ENCODE measurements at regions not wholly inside any gene's neighbourhood (a gene's known extent, or its start where the extent isn't known, plus 50 kb on each side); places are given as distances from the start of the nearest gene placed in this dataset.

DNA sequence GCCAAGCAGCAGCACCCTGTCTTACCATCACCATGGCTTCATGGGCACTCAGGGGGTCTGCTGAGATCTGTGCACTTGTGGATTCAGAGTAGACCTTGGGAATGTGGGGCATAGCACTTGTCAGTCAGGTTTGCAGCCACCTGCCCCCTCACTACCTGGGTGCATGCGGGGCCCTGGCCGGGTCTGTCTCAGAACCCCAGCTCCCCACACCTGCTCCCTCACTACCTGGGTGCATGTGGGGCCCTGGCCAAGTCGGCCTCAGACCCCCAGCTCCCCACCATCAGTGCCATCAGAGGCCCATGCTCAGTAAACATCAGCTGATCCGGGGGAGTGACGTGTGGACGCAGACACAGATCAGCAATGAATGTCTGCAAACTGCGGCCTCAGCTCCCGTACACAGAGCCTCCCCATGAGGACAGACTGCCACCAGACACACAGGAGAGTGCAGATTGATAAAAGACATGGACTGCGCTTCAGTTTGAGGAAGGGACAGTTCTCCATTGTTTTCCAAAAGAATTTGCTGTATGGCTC is 205.1 kb downstream of the GLI2 start:
- no peak for DNase-seq

DNA sequence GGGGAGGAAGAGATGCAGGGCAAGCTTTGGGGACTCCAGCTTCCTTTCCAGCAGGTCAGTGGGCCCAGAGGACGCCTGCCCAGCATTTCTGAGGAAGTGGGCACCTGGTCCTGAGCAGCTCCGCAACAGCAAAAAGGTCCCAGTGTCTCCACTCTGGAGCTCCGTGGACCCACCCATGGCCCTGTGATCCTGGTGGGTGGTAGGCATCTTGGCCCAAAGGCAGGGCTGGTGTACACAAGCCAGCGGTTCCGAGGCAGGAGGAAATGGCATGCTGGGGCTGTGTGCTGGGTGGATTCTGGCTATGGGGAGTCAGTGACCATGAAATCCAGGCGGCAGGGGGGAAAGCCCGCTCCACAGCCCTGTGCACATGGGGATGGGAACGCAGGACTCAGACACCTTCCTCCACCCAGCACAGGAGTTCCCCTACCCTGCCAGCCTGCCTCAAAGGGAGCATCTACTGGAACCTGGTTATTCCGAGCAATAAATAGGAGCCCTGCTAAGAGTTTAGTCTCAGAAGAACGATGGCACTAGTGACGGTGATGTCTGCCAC is 206.0 kb downstream of the GLI2 start:
- DNase-seq = no peak

DNA sequence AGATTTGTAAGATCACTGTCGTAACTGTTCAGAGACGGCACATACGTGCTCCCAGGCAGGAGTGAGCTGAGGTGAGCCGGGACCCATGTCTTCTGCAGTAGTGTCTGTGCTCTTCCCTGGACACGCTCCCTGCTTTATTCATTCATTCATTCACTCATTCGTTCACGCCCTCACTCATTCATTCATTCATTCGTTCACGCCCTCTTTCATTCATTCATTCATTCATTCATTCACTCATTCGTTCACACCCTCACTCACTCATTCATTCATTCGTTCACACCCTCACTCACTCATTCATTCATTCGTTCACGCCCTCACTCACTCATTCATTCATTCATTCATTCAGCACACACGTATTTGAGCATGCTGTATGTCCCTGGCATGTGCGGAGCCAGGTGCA is 207.0 kb downstream of the GLI2 start:
- DNase-seq = no peak

DNA sequence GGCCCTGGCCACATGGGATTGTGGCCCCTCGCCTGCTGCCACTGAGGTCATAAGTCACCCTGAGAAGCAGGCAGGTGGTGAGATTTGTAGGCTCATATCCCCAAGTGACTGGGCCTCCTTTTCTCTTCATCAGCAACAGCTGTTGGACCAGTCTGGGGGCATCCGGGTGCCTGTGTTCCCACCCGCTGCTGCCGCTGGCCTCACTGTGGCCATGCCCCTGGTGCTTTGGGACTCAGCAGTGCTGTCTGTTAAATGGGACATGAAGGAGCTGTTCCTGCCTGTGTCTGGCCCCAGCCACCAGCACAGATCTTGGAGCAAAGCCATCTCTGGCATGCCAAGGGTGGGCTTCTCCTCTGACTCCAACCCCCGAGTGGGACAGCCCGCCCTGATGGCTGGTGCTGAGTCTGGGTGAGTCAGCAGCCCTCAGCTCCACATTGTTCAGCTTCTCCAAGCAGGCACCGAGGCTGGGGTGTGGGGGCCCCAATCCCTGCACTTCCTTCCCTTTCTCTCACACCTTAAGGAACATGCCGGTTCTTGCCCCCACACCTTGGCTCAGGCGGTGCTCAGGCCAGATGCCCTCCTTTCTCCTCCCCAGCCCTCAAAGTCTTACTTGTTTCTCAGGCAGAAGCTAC is 207.9 kb downstream of the GLI2 start:
- no peak for DNase-seq

DNA sequence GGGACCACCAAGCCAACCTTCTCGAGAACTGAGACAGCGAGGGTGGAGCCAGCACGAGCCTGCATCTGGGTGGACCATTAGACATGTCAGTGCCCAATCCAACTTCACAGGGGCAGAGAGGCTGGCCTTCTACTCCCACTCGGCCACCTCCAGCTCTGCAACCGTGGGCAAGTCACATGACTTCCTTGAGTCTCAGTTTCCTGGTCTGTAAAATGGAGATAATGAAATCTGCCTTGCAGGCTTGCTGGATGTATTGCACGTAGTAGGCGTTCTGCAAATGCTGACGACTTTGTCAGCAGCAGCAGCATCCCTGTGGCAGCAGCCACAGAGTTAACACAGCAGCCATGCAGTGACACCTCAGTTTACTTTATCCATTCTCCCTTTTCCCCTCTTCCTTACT is 208.9 kb downstream of the GLI2 start:
- DNase-seq = no peak

DNA sequence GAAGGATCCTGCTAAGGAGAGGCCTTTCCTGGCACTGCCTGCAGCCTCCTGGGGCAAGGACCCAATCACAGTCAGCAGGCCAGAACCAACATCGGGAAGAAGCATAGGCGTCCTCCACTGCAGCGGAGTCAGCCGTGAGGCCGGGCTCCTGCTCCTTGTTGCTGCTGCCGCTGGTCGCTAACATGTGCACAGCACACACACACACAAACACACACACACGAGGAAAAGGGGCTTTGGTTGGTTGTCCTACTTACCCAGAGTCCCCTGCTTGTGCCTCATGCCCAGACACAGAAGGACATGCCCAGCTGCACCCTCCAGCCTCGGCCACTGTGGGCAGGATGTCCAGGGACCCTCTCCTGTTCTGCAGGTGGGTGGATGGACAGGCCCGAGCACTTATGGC is 209.4 kb downstream of the GLI2 start:
- no peak for DNase-seq

DNA sequence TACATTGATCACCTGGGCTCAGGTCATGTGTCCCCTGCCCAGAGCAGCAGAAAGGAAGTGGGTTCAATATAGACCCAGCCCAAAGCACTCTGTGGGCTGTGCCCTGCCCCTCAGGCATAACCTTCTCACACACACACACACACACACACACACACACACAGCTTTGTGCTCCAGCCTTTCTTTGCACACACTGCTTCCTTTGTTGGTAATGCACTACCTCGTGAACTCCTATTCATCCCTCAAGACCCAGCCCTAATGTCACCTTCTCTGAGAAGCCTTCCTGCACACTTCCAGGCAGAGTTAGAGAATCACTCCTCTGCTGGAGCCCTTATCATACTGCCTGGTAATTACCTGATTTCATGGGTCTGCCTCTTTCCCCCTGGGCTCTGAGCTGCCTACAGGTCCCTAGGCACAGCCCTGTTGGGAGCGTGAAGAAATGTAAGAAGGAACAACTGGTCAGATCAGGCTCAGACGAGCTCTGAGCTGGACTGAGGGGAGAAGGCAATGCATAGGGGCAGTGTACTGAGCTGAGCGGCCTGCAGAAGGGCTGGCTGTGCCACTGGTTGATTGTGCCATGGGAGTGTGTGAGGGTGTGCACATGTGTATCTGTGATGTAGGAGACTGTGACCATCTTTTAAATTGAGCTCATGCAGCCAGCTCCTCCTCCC is 210.3 kb downstream of the GLI2 start:
- DNase-seq = no peak

DNA sequence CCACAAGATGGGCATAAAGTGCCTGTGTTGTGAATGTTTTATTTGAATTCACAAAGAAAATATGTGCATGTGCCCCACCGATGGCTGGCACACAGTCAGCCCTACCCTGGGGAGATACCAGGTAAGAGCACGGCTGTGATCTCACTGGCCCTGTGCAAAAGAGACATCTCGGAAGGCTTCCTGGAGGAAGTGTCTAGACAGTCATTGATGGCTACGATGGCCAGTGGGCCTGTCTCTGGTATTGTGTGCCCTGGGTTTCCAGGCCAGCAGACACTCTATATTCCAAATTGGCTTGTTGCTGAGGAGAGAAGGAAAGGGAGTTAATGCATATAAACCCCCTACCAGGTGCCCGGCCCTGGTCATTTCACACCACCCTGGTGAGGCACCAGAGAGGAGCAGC is 211.7 kb downstream of the GLI2 start:
- no peak for DNase-seq

DNA sequence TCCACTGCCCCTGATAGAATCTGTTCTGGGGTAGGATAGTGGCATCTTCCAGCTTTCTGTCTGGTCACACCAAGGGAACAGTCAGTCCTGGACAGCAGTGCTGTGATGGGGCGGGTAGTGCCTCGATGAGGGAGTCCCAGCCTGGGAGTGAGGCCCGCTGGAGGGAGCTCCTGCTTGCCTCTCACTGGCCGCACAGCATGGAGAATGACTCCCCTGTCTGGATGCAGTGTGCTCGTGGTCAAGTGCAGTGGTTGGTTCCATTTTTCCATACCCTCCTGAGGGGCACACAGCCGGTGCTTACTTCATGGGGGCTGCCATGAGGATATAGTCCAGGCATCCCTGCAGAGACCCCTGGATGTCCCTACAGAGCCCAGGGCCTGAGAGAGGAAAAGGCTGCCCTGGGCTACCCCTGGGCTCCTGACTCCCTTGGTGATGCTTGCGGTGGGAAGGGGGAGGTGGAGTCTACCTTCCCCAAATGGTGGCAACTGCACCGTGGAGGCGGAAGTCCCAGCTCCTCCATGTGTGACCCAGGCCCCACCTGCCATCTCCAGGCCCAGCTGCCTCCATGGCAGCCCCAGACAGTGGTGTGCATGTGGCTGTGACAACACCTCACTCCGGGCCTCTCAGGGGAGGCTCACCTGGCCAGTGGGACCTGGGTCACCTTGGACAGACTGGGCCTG is 212.5 kb downstream of the GLI2 start:
- DNase-seq = no peak

DNA sequence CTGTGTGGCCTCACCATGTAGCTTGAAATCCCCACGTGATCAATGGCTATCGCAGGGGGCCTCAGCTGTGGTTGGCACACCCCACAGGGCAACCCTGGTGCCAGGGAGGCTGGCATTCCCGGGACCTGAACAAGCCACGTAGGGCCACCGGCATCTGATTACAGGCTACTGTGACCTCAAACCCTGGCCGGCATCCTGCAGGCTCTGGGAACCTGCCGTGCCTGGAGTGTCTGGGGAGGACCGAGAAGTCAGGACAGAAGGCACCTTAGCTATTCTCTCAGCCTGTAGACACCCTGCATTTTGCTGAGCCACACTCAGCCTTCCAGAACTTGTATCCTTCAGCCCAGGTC is 213.0 kb downstream of the GLI2 start:
- DNase-seq = no peak

DNA sequence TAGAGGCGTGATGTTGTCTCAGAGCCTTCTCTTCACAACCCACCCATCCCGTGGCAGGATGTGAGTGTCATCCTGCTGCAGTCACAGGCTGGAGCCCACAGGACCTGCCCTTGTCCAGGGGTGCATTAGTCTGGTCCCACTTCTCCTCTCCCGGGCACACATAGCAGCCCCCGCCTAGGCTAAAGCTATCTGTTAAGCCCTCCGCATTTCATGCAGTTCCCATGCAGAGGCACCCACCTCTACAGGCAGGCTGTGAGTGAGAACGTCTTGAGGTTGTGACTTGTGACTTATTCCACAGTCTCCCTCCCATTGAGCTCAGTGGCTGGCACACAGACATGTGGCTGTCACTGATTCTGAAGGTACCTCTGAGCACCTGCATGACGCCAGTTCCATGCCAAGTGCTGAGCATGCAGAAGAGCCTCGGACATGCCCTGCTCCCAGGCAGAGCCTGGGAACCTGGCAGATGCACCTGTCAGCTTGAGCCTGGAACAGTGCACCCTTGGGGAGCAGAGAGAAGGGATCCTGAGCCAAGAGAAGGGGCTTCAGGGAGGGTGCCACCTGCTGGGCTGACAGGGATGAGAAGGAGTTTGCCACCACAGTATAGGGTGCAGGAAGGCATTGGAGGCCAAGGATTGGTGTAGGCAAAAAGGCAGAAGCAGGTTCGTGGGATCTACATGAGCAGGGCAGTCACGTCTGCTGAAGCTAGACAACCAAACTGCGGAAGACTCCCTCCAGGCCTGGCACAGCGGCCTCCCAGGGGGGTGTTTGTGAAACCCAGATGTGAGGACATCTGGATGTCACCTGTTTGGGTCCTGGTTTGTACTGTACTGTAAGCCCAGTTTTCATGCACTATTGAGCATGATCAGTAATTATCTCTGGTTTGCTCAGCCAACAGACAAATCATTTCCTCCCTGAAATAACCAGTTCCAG is 213.6 kb downstream of the GLI2 start:
- DNase-seq = no peak

DNA sequence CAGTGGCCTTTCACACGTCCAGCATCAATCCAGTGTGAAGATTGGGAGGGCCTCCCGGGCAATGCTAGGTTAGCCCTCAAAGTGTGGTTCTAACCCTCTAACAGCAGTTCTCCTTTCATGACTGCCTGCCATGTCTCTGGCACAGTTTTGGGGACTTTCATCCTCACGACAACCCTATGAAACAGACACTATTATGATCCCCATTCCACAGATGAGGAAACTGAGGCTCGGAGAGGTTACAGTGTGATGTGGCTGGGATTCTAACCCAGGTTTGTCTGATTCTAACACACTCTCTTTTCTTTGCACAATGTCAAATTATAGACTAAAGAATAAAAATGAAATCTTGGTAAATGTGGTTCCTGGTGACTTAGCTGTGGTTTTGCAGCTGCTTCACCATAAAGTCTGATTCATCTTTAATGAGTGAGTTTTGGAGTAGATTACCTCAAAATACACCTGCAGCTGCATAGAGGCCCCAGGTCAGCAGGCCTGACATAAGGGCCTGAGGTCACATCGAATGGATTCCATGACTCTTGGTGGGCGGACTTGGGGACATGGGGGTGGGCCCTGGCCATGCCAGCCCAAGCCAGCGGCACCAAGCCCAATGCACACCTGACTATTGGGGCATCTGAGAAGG is 214.4 kb downstream of the GLI2 start:
- DNase-seq = no peak

DNA sequence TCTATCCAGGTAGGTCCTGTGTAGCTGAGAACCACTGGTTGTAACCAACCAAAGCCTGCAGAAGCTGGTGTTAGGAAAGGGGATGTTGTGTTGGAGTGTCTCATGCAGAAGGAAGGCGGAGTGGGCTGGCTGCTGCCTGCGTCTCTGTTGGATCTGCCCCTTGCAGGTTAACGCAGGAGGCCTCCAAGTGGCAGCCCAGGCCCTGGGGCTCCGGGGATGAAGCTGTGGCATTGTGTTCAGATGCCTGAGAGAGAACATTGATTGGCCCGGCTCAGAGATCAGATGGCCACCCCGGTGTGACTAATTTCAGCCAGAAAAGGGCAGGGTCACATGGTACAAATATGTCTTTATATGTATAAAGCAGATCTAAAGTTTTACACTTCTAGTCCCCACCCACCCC is 216.0 kb downstream of the GLI2 start:
- DNase-seq = no peak

DNA sequence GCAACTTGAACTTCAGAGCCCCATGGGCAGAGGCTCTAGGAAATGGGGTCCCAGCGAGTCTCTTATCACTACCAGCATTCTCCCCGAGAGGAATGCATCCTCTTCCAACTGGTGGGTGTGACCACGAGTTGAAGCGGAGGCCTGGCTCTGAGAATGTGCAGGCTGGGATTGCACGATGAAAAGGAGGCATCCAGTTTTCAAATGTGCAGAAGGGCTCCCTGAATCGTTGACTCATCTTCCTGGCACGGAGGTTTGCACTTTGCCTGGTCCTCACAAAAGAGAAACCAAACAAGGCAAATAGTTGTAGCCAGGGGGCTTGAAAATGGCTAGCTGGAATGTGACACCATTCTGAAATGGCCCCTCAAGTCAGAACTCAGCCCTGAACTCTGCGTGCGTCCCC is 216.7 kb downstream of the GLI2 start:
- no peak for DNase-seq

DNA sequence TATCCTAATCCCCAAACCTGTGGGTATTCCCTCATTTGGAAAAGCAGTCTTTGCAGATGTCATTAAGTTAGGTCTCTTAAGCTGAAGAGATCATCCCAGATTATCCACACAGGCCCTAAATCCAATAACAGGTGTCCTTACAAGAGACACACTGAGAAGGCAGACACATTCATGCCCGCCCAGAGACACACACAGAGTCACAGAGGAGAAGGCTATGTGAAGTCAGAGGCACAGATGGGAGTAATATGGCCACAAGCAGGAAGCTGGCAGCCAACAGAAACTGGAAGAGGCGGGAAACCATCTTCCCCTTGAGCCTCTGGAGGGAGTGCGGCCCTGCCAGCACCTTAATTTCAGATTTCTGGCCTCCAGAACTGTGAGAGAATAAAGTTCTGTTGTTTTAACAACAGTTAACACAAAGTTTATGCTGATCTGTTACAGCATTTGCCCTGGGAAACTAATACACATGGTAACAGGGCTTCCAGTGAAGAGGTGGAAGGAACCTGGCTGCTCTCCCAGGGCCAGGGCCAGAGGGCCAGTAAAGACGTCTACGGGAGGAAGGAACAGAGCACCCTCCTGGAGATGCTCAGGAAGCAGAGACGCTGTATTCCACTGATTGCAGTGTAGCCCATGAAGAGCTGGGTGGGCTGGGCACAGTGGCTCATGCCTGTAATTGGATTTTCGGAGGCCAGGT is 217.5 kb downstream of the GLI2 start:
- DNase-seq = no peak

DNA sequence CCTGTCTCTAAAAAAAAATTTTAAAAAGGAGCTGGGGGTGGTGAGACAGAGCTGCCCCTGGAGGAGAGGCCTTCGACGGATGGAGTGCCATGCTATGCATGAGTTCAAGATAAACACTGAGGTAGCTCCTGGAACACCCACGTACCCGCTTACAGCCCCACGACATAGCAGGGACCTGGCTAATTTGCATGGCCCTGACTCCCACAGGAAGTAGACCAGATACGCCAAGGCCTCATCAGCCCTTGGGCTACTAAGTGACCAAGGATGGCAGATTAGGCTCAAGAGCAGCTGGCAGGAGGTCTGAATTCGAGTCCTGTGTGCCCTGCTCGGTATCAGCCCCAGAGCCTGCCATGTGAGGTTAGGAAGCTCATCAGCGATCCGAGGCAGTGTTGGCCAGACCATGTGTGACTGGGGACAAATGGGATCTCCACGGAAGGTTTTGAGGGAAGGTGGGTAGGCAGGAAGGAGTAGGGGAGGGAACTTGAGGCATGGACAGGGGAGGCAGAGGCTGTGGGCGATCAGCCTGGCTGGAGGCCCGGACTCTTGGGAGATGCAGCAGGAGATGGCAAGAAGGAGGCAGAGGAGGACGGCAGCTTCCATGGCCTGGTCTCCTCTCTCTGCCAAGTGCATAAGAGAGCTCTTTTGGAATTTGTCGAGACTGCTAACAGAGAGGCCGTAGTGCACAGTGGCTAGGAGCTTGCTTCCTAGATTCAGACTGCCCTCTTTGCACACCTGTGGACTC is 218.3 kb downstream of the GLI2 start:
- DNase-seq = no peak

DNA sequence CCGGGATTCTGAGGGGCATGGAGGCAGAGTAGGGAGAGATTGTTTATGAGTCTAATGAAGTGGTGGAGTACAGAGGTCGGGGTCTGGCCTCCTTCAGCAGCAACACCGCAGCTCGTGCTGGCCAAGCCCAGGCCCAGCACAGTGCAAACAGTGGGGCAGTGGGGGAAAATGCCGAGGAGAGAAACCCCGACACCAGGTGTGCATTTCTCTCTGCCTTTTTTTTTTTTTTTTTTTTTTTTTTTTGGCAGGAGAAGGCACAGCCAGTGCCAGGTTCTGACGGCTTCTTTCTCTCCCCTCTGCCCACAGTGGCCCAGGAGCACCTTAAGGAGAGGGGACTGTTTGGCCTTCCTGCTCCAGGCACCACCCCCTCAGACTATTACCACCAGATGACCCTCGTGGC is 219.3 kb downstream of the GLI2 start:
- DNase-seq = no peak

DNA sequence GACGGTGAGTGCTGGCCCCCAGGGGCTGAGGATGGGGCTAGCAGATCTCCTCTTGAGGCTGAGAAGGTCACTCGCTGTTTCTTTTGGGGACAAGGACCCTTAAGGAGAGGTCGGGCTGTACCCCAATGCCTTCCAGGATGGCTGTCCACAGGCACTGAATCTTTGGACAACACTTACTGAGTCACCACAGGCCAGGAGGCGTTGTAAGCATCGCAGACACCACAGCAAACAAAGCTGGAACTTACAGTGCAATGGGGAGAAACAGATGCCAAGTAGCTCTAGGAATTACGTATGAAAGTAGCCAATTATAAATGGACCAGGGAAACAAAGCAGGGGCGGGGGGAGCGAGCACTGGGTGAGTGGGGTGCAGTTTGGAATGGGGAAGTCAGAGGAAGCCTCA is 219.8 kb downstream of the GLI2 start:
- no peak for DNase-seq

DNA sequence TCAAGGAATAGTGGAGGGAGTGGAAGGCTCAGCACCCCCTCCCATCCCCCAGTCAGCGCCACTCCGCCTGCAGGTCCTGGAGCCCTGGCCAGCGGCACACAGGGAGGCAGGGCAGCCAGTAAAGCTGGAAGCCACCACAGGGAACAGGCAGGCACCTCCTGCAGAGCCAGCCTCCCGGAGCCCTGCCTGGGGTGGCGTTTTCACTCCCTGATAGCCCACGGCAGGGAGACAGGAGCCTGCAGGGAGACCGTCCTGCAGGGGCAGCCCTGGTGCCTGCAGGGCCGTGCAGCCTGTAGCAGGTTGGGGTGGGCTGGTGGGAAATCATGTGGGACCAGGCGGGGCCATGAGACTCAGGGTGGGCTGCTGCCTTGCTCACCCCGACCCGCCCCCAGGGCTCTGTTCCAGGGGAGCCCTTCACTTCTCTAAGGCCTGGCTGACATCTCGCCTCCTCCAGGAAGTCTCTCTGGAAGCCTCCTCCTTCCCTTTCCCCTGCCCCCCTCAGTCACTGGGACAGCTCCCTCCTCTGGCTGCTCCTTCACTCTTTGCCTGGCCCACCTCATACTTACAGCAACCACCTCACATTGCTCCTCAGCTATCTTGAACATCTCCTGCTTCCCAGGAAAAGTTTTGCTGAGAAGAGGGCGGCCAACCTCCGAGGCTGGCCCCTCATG is 221.0 kb downstream of the GLI2 start:
- DNase-seq = no peak

DNA sequence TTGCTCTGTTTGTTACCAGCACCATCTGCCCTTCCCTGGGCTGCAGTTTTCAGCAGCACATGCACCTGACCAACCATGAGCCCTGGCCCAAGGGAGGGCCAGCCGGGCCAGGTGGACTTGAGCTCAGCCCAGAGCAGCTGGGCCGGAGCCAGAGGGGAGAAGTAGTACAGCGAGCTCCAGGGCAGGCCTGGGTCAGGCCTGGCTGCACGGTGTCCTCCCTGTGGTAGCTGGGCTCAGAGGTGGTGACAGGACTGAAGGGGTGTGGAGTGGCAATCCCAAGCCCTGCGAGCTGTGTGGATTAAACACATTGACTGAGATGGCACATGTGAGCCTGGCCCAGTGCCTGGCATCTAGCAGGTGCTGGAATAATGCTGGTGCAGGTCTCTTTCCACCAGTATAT is 222.2 kb downstream of the GLI2 start:
- no peak for DNase-seq

All from CD4-positive, alpha-beta T cell treated with Interleukin-15 for 1 hour (primary cell).